NCI-H146 (cell line): ENCODE measurements at regions not wholly inside any gene's neighbourhood (a gene's known extent, or its start where the extent isn't known, plus 50 kb on each side); places are given as distances from the start of the nearest gene placed in this dataset.
A peak's percentile ranks its signal among the peaks of the same experiment; 100 is the strongest.

ENCODE experiments used
- DNase-seq: peaks from one replicate; lab custom pipeline; 2025; lab: John Stamatoyannopoulos, UW

GRCh38 chr4:32417113-32417704 lies 1697.0 kb downstream of the PCDH7 start:
- DNase-seq, result no peak

DNA sequence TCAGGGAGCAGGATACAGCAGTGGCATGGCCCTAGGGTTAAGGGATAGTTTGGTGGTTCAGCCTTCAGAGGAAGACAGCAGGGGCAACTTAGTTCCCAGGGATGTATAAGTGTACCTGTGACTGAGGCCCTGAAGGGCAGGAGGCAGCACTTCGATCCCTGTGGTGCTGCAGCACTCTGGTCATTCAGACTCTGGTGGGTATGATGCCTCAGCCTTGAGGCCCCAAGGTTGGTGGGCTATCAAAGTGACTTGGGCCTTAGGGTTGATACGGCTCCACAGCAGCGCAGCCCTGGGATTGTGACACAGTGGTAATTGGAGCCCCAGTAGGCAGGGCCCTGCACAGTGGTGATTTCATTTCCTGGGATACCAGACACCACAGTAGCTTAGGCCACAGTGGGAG lies 1703.1 kb downstream of the PCDH7 start:
- no peak for DNase-seq

DNA sequence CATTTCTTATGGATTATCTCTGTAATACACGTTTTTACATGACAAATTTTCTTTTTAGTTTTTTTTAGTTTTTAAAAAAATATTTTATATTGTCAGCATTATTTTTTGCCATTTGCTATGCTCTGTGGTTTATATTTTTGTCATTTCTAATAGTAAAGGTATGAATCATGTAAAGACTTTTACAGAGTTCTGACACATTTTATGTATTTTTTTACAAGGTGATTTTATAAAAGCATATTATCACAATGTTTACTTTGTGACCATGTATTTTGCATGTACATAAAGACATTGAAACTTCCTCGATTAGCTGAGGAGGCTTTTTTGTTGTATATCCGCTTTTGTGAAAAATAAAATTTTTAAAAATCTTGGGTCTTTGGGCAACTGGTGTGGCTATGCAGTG lies 1705.1 kb downstream of the PCDH7 start:
- no peak for DNase-seq

DNA sequence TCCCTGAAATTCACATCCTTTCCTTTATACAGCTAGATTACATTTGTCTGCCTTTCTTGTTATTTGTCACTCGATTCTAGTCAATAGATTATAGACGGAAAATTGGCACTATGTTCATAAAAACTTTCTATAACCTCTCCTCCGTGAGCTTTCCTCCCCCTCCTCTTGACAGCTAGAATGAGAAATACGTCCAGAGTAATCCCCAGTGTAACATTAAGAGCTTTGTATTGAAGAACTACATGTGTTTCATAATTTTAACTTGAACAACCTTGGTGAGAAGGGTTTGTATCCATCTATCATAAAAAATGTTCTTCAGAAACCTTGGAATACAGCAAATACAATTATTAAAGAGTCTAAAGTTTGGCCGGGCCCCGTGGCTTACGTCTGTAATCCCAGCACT lies 1707.4 kb downstream of the PCDH7 start:
- no peak for DNase-seq

GRCh38 chr4:32429151-32429550 lies 1709.0 kb downstream of the PCDH7 start:
- DNase-seq, result peak; percentile 1

GRCh38 chr4:32435308-32435707 lies 1715.1 kb downstream of the PCDH7 start:
- no peak for DNase-seq

- no peak for DNase-seq
These were observed 1716.6 kb downstream of the PCDH7 start for GRCh38 chr4:32436816-32437215.

- no peak for DNase-seq
These were observed 1720.2 kb downstream of the PCDH7 start for GRCh38 chr4:32440391-32440790.

GRCh38 chr4:32454482-32454881 lies 1734.3 kb downstream of the PCDH7 start:
- no peak for DNase-seq

- no peak for DNase-seq
These were observed 1735.1 kb downstream of the PCDH7 start for GRCh38 chr4:32455231-32455630.

GRCh38 chr4:32460972-32461371 lies 1740.8 kb downstream of the PCDH7 start:
- DNase-seq, result no peak

DNA sequence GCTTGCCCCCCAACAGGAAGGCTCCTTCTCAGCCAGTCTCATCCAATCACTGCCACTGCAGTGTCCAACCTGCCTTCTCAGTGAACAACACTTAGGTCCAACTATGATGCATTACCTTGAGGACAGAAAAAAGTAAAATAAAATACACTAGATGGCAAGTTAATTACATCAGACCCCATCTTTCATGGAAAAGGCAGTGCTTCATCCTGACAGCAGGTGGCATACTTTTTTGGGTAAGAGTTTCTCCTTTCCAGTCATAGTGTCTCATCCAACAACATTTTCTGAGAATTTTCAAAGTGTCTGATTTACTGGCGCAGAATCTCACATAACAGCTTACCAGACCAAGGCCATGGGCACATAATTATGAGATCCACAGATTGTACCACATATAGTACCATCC lies 1742.8 kb downstream of the PCDH7 start:
- no peak for DNase-seq

GRCh38 chr4:32470087-32470585 lies 1750.0 kb downstream of the PCDH7 start:
- no peak for DNase-seq

DNA sequence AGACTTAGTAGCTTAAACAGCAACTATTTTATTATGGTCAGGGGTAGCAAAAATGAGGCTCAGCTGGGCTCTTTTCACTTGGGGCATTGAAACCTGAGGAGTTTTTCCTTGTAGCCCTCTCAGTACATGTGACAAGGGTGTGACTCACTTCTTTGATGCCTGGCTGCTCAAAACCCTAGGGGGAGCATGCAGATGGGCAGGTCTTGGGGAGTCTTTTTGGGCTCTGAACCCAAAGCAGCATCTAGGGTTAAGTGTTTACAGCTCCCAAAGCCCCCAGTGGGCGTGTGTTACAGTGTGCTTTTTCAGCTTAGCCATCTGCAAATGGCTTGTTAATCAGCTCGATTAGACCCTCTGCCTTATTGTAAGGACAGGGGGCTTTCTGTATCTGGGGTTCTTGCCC lies 1752.7 kb downstream of the PCDH7 start:
- DNase-seq, result no peak

GRCh38 chr4:32475710-32476109 lies 1755.5 kb downstream of the PCDH7 start:
- DNase-seq, result peak; percentile 26

DNA sequence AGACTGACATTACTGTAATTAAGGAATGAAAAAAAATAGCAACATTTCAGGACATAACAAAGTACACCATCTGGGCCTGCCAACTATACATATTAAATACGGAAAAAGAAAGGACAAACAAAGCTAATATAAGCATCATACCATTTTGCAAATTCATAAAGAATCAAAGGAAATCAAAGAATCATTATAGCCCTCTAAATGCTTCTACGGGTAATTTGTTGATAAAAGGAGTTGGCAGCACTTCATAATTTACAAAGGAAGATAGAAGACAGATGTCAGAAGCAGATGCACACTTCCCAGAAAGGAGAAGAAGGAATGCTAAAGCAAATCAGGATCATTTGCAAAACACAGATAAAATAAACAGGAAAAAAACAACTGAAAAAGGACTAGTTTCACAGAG lies 1757.3 kb downstream of the PCDH7 start:
- DNase-seq, result no peak

DNA sequence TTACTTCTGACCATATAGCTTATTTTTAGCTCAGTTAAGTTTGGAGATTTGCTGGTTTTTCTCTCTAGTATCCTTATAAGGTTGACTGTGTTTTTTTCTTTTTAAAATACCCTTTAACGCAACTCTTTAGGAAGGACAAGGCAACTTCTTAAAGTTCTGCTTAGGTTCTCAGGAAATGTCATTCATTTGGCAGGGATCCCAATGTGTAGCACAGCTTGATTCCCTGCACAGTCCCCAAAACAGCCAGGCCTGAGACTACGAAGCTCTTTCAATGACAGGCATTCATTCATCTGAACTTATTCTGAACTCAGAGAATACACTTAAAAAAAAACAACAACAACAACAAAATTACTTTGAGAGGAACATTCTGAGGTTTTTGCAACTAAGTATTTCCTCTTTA lies 1765.8 kb downstream of the PCDH7 start:
- DNase-seq, result no peak

DNA sequence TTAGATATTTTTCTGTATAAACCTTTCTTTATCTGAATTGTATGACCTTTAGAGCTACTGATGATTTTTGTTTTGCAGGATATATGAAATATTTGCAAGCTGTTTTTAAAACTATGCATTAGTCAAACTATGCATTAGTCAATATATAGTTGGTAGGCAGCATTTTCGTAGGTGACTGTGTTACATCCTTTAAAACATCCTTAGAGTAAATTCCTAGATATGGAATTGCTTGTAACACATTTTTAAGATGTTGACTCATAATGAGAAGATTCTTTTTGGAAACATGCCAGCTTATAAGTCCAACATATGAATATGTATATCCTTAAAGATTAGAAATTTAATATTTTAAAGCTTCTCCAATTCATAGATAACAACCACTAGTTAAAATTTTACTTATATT lies 1768.5 kb downstream of the PCDH7 start:
- DNase-seq, result no peak

- DNase-seq, result no peak
These were observed 1779.0 kb downstream of the PCDH7 start for GRCh38 chr4:32499171-32499570.

GRCh38 chr4:32503241-32503640 lies 1783.1 kb downstream of the PCDH7 start:
- DNase-seq, result no peak

DNA sequence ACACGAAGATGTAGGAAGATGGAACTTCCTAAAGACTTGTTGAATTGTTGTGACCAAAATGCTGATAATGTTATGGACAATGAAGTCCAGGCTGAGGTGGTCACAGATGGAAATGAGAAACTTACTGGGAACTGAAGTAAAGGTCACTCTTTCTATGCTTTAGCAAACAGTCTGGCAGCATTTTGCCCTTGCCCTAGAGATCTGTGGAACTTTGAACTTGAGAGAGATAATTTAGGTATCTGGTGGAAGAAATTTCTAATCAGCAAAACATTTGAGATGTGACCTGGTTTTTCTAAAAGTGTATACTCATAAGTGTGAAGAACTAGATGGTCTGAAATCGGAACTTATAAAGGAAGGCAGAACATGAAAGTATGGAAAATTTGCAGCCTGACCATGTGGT lies 1785.9 kb downstream of the PCDH7 start:
- DNase-seq, result no peak

DNA sequence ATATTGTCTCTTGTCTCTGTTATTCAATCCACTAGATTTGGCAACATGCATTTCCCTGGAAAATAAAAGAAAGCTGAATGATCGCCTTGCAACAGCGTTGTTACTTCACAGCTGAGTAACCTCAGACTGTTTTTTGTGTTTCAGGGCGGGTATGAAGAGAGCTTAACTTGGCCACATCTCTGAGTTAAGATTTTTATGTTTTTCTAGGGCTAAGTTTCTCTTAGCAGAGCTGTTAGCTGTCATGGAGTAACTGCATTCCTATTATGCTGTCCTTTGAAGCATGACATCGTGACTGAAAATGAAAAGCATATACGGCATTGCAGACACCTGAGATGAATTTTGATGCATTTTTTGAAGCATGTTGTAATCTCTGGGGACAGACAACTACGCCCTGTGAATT lies 1798.9 kb downstream of the PCDH7 start:
- peak; percentile 2 for DNase-seq

DNA sequence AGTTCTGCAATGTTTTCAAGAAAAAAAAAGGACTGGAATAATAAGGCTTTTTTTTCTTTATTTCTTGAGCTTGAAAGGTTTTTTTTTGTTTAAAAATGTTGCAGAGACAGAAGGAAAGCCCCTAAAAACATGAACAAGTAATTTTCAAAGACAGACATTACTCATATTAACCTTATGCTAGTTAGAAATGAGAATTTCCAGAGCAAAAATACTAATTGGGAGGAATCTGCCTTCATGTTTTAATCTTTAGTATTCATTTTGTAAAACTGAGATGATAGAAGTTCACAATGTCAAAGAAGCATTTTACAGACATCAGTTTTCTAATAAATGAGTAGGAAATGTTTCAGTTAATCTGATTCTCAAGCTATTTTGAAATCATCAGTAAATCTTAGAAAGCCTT lies 1805.3 kb downstream of the PCDH7 start:
- DNase-seq, result no peak

- no peak for DNase-seq
These were observed 1824.7 kb downstream of the PCDH7 start for GRCh38 chr4:32544846-32545245.

- DNase-seq, result no peak
These were observed 1831.8 kb downstream of the PCDH7 start for GRCh38 chr4:32551943-32552342.
